Stomach (tissue), 8 donors: ENCODE measurements at regions not wholly inside any gene's neighbourhood (a gene's known extent, or its start where the extent isn't known, plus 50 kb on each side); places are given as distances from the start of the nearest gene placed in this dataset.

Experiments
- DNase-seq, 2 donors: peaks; one replicate each; pipeline versions ENCODE4 v3.0.0 to v3.0.0-alpha.2; 2013 to 2019
- H3K27ac ChIP-seq, 5 donors: fragments of 200-600 bp in 4 of 5; sonication (generic) in 4 of 5; one replicate each; pipeline ENCODE4 v1.5.1; 2013 to 2019; ENCODE audit warnings: mild to moderate bottlenecking in 1 of 5, moderate library complexity in 1 of 5
- H3K27me3 ChIP-seq, 3 donors: fragments of 200-600 bp; sonication (generic); one replicate each; pipeline ENCODE4 v1.5.1; 2017 to 2019; ENCODE audit warnings: mixed run types in 1 of 3
- H3K36me3 ChIP-seq, 4 donors: fragments of 200-600 bp; sonication (generic); 1 replicate in 3 of 4; 2 replicates in 1 of 4; pipeline ENCODE4 v1.5.1; 2016 to 2019
- H3K4me1 ChIP-seq, 4 donors: fragments of 200-600 bp; sonication (generic); one replicate each; pipeline ENCODE4 v1.5.1; 2016 to 2019
- H3K4me3 ChIP-seq, 4 donors: fragments of 200-600 bp; sonication (generic) in 3 of 4; one replicate each; pipeline ENCODE4 v1.5.1; 2016 to 2019; ENCODE audit warnings: mild to moderate bottlenecking in 1 of 4
- H3K9me3 ChIP-seq, 4 donors: fragments of 200-600 bp; sonication (generic); one replicate each; pipeline ENCODE4 v1.5.1; 2016 to 2019
- EP300 ChIP-seq: sonication (generic); formaldehyde crosslinking; IDR thresholded peaks from one replicate; pipeline ENCODE4 v1.6.1; 2017; ENCODE audit warnings: antibody characterized with exemption
- POLR2A ChIP-seq, 4 donors: fragments of 450-650 bp; IDR thresholded peaks; one replicate each; pipeline ENCODE4 v1.6.1; 2016; ENCODE audit warnings: antibody characterized with exemption in 4 of 4, control low read depth in 2 of 4, mild to moderate bottlenecking in 1 of 4, moderate library complexity in 1 of 4
- POLR2AphosphoS5 ChIP-seq, 3 donors: sonication (generic); formaldehyde crosslinking; IDR thresholded peaks; one replicate each; pipeline ENCODE4 v1.6.1; 2016; ENCODE audit warnings: antibody characterized with exemption in 3 of 3
- WGBS, 5 donors: extraction: QIAGEN DNeasy Blood & Tissue Kit in 3 of 5; methylation state at CpG; one replicate each; pipeline versions ENCODE4 v1.1.5 to v1.1.7; 2013 to 2018; 5-methylcytosine and 5-hydroxymethylcytosine counted together
- intact Hi-C: fragments of 100-400 bp; cut with DNase I; formaldehyde crosslinking; loops from one replicate; pipeline ENCODE4 v1.15.1; 2023; ENCODE audit warnings: low total_unique reads
- TF ChIP-seq, protein P1 (sequence below), 7 experiments: fragments of 450-650 bp in 4 of 7; fragments of 200-600 bp in 3 of 7; sonication (generic) in 3 of 7; IDR thresholded peaks; one replicate each; pipeline ENCODE4 v1.5.1; 2016 to 2019; ENCODE audit warnings: antibody characterized with exemption in 7 of 7, control low read depth in 2 of 7, mild to moderate bottlenecking in 1 of 7
- donor health status: healthy with polysubstance abuse.
- donor health status: Bipolar disorder and iron deficiency.
- donor health status: healthy.

- no peak for DNase-seq
- Histone ChIP-seq H3K9me3 (no peaks in the 10 kb centered on the region), H3K27ac (no peak overlapping the region), H3K36me3 (no peaks in the 10 kb centered on the region), H3K4me1 (no peaks in the 10 kb centered on the region), H3K27me3 (peaks cover 0 to 24% (median 0%) of the 10 kb centered on the region in 3 donors), H3K4me3 (no peak overlapping the region)
- WGBS, 5 donors, result 56 to 70% (median 61%) methylated on average over 6 of the region's 6 CpGs
- TF ChIP-seq EP300, result no peak
- TF ChIP-seq POLR2A (IDR thresholded peaks at IDR 0.05), result no peak
- no peak for TF ChIP-seq POLR2AphosphoS5 (IDR thresholded peaks at IDR 0.05)
- TF ChIP-seq, protein P1, sequence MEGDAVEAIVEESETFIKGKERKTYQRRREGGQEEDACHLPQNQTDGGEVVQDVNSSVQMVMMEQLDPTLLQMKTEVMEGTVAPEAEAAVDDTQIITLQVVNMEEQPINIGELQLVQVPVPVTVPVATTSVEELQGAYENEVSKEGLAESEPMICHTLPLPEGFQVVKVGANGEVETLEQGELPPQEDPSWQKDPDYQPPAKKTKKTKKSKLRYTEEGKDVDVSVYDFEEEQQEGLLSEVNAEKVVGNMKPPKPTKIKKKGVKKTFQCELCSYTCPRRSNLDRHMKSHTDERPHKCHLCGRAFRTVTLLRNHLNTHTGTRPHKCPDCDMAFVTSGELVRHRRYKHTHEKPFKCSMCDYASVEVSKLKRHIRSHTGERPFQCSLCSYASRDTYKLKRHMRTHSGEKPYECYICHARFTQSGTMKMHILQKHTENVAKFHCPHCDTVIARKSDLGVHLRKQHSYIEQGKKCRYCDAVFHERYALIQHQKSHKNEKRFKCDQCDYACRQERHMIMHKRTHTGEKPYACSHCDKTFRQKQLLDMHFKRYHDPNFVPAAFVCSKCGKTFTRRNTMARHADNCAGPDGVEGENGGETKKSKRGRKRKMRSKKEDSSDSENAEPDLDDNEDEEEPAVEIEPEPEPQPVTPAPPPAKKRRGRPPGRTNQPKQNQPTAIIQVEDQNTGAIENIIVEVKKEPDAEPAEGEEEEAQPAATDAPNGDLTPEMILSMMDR (IDR thresholded peaks at IDR 0.05), result no peak
- intact Hi-C loops, result no loop called here
These were observed 150.4 kb downstream of the PHETA1 start for GRCh38 chr12:111218499-111218898.

GRCh38 chr12:111216387-111217159, 152.3 kb downstream of the PHETA1 start:
- H3K9me3 ChIP-seq, result no peaks in the 10 kb centered on the region
- WGBS, 5 donors, result 77 to 85% (median 81%) methylated on average over 13 of the region's 13 CpGs
- intact Hi-C loops, result no loop called here
- no peaks in the 10 kb centered on the region for H3K36me3 ChIP-seq
- no peaks in the 10 kb centered on the region for H3K4me1 ChIP-seq
- H3K27ac ChIP-seq, result no peak overlapping the region
- TF ChIP-seq POLR2AphosphoS5 (IDR thresholded peaks at IDR 0.05) (no peak), EP300 (no peak), POLR2A (IDR thresholded peaks at IDR 0.05) (no peak)
- TF ChIP-seq, protein P1 (IDR thresholded peaks at IDR 0.05), result no peak
- H3K27me3 ChIP-seq, result peaks cover 0 to 36% (median 0%) of the 10 kb centered on the region in 3 donors
- DNase-seq, result no peak
- H3K4me3 ChIP-seq, result no peak overlapping the region

DNA sequence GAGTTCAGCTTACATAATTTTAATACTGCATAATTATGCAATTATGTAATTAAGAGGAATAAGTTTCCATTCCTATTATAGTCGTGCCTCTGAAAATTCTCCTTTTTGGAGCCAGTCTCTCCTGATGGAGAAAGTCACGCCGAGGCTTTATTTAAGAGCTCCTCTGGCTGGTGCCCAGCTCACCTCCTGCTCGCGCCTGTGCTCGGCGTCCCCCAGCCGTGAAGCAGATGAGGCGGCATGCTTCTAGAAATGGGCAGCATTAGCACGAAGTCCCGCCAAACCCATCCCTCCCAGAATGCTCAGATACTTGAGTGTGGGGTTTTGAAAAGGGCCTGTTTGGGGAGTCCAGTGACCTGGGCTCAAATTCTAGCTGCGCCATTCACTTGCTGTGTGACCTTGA, 153.0 kb downstream of the PHETA1 start:
- 88 to 93% (median 91%) methylated on average over 12 of the region's 12 CpGs for WGBS, 5 donors
- Histone ChIP-seq H3K4me1 (no peaks in the 10 kb centered on the region), H3K36me3 (no peaks in the 10 kb centered on the region), H3K4me3 (no peak overlapping the region), H3K9me3 (no peaks in the 10 kb centered on the region), H3K27ac (no peak overlapping the region), H3K27me3 (peaks cover 0 to 42% (median 0%) of the 10 kb centered on the region in 3 donors)
- TF ChIP-seq POLR2A (IDR thresholded peaks at IDR 0.05) (no peak), EP300 (no peak)
- DNase-seq, result no peak
- intact Hi-C loops, result no loop called here

- no peaks in the 10 kb centered on the region for H3K36me3 ChIP-seq
- intact Hi-C loops, result no loop called here
- TF ChIP-seq POLR2AphosphoS5 (IDR thresholded peaks at IDR 0.05) (no peak), EP300 (no peak), POLR2A (IDR thresholded peaks at IDR 0.05) (no peak)
- TF ChIP-seq, protein P1 (IDR thresholded peaks at IDR 0.05), result no peak
- H3K4me3 ChIP-seq, result no peak overlapping the region
- no peak for DNase-seq
- peaks cover 0 to 53% (median 0%) of the 10 kb centered on the region in 3 donors for H3K27me3 ChIP-seq
- 65 to 74% (median 67%) methylated on average over 16 of the region's 16 CpGs for WGBS, 5 donors
- H3K4me1 ChIP-seq, result no peaks in the 10 kb centered on the region
- no peak overlapping the region for H3K27ac ChIP-seq
- H3K9me3 ChIP-seq, result no peaks in the 10 kb centered on the region
These were observed 154.5 kb downstream of the PHETA1 start for GRCh38 chr12:111214401-111214800.

GRCh38 chr12:111213561-111213960, 155.3 kb downstream of the PHETA1 start:
- 78 to 92% (median 85%) methylated on average over 5 of the region's 5 CpGs for WGBS, 5 donors
- TF ChIP-seq EP300, result no peak
- TF ChIP-seq POLR2AphosphoS5 (IDR thresholded peaks at IDR 0.05), result no peak
- TF ChIP-seq, protein P1 (IDR thresholded peaks at IDR 0.05), result no peak
- TF ChIP-seq POLR2A (IDR thresholded peaks at IDR 0.05), result no peak
- H3K36me3 ChIP-seq, result no peaks in the 10 kb centered on the region
- H3K4me1 ChIP-seq, result no peaks in the 10 kb centered on the region
- H3K27me3 ChIP-seq, result peaks cover 0 to 55% (median 0%) of the 10 kb centered on the region in 3 donors
- H3K27ac ChIP-seq, result no peak overlapping the region
- no peak for DNase-seq
- intact Hi-C loops, result no loop called here
- no peak overlapping the region for H3K4me3 ChIP-seq
- H3K9me3 ChIP-seq, result no peaks in the 10 kb centered on the region
